GM19467 (cell line): ENCODE measurements at regions not wholly inside any gene's neighbourhood (a gene's known extent, or its start where the extent isn't known, plus 50 kb on each side); places are given as distances from the start of the nearest gene placed in this dataset.
"Not testable (repeated sequence)": the region's sequence is repeated elsewhere in the genome, so short reads cannot be mapped to it uniquely, and the experiment has no call there.

Source experiments
- ATAC-seq: cut with Tn5 transposase; IDR thresholded peaks from one replicate; pipeline ENCODE4 v1.9.1; 2021; ENCODE audit warnings: mild to moderate bottlenecking, moderate library complexity; ENCODE audit not compliant: unreplicated experiment

- ATAC-seq, result no peak
Measured at GRCh38 chr2:156915332-156915731, 342.2 kb upstream of the GALNT5 start.

- ATAC-seq, result no peak
Measured at GRCh38 chr2:156918410-156918809, 339.1 kb upstream of the GALNT5 start.

DNA sequence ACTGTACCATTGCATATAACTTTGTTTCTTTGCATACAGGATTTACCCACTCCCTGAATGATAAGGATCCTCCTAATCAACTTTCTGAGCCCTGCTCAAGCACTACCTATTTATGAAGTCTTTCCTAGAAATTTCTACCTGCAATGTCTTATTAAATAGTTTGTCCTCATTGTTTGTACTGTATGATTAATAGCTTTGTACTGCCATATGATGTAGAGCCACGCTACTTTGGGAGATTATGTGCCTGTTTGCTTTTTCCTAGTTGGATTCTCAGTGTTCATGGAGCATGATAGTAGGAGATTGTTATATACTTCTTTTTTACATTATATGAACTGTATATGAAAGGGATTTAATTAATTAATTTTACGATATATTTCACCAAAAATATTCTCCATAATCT lies 327.1 kb upstream of the GALNT5 start:
- ATAC-seq, result no peak

- ATAC-seq, result no peak
Measured at GRCh38 chr2:156933645-156934225, 323.8 kb upstream of the GALNT5 start.

DNA sequence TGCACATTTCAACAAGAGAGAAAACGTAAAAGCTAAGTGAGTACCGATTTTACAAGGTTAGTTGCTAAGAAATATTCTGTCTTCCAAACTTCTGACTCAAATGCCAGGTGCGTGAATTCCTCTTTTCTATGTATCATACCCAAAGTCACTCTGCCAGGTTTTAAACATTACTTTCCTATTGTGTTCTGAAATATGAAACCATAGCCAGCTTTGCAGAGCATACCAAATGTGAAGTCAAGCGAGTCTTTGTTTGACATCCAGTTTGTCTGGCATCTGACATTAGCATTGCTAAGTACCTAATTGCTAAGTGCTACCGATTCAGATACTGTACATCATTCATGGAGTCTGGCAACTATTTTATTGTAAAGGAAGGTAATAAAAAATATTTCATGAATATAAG lies 321.9 kb upstream of the GALNT5 start:
- no peak for ATAC-seq

DNA sequence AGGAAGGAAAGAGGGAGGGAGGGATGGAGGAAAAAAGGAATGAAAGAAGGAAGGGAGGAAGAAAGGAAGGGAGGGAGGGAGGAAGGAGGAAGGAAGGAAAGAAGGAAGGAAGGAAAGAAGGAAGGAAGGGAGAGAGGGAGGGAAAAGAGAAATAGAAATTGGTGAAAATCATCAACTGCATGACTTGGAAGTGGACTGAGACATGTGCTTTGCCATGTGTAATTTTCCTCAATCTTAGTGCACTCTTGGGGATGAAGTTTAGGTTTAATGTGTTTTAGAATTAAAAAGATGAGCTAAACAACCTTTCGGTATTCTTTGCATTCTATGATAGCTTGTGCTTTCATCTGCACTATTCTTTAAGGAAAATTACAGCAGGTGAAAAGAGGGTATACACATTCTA lies 320.1 kb upstream of the GALNT5 start:
- no peak for ATAC-seq

GRCh38 chr2:156944871-156945270 lies 312.6 kb upstream of the GALNT5 start:
- ATAC-seq, result no peak

DNA sequence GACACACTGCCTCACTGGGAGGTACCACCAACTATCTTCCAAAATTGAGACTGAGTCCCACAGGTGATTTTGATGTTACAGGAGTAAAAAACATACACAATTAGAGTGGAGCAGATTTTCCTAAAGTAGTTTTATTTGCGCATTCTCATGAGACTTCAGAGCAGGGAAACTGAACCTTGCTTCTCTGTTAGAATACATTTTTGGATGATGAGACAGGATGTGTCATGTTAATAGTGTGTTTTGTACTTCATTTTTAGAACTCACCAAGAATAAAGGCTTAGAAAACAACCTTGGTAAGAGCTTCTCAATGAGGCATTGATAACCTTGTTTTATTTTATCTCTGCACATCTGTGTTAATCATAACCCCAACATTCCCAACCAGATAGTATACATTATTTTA lies 310.2 kb upstream of the GALNT5 start:
- ATAC-seq, result no peak

DNA sequence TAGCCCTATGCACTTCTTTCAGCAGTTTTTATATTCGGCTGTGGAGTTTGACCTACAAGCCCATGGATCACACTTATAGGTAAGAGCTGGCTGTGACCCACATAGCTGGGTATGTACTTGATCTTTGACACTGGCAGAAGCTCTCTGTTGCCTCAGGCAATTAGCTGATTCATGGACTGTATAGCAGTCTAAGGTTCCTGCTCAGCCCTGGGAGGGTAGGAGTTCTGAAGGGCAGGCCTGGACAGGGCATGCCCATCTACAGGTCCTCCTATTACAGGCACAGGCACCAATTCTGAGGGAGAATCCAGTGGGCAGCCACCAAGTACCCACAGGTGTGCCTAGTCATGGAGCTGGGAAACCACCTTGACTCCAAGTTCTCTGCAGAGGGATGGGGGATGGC lies 301.8 kb upstream of the GALNT5 start:
- no peak for ATAC-seq

GRCh38 chr2:156956161-156956560 lies 301.3 kb upstream of the GALNT5 start:
- no peak for ATAC-seq

DNA sequence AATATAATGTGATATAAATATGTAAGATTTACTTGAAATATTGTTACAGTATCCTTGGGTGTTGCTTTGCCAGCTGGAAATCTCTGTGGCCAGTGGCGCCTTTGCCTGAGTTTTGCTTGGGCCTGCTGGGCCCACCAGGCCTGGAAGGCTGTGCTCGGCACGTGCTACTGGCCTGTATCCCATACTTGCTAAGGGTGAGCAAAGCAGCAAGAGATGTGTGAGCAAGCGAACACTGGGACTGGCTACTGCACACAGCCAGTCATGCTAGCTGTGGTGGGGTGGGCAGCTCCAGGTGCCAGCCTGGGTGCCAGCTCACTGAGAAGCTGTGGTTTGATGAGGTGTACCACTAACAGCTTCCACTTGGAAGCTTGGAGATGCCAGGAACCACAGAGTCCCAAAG lies 299.1 kb upstream of the GALNT5 start:
- ATAC-seq, result no peak

DNA sequence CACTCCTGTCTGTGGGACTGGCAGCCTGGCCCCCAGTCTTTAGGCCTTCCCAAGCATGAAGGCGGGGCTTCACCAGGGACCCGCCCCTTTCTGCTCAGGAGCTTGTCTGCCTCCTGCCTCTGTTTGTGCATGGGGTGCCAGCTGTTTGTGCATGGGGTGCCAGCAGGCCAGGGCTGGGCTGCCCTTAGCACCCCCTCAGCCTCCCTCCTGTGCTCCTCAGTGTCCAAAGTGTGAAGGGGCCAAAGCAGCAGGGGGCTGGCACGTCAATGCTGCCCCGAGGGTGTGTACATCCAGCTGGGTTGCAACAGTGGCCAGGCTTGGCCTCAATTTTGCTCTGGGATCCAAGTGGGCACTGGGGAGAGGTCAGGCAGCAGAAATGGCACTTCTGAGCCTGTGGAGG lies 298.0 kb upstream of the GALNT5 start:
- no peak for ATAC-seq

DNA sequence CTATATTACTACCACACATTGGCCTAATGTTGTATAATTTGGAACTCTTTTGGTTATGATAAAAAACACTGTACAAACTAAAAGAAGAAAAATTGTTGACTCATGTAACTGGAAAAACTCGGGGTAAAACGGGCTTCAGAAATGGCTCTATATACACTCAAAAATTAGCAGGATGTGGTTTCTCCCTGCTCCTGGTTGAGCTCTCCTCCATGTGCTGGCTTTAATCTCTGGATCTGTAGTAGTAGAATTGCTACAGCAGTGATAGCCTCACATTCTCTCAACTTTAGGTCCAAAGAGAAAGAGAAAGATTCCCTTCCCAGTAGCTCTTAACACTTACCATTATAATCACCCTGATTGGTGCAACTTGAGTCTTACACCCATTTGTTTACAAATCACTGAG lies 274.9 kb upstream of the GALNT5 start:
- ATAC-seq, result no peak

GRCh38 chr2:156986339-156986988 lies 271.0 kb upstream of the GALNT5 start:
- no peak for ATAC-seq

GRCh38 chr2:156999661-157000060 lies 257.8 kb upstream of the GALNT5 start:
- ATAC-seq, result no peak

DNA sequence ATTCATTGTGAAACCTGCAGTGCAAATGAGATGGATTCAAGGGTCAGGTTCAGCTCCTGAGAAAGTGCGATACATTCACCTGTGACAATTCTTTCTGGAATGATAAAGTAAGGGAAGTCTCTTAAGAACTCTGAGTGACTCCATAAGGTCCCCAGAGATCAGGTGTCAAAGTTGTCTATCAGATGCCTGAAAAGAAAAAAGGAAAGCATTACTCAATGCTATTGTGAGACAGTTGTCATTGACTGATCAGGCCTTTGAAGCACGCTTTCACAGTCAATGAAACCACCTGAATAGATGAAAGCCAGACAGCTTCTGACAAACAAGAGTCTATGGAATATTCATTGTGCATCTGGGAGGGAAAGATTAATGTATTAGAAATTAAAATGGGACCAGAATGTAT lies 252.7 kb upstream of the GALNT5 start:
- no peak for ATAC-seq

GRCh38 chr2:157015015-157015575 lies 242.4 kb upstream of the GALNT5 start:
- ATAC-seq, result no peak

GRCh38 chr2:157023264-157023663 lies 234.2 kb upstream of the GALNT5 start:
- ATAC-seq, result not testable (repeated sequence)

GRCh38 chr2:157024129-157024528 lies 233.4 kb upstream of the GALNT5 start:
- no peak for ATAC-seq

- no peak for ATAC-seq
Measured at GRCh38 chr2:157032017-157032416, 225.5 kb upstream of the GALNT5 start.

DNA sequence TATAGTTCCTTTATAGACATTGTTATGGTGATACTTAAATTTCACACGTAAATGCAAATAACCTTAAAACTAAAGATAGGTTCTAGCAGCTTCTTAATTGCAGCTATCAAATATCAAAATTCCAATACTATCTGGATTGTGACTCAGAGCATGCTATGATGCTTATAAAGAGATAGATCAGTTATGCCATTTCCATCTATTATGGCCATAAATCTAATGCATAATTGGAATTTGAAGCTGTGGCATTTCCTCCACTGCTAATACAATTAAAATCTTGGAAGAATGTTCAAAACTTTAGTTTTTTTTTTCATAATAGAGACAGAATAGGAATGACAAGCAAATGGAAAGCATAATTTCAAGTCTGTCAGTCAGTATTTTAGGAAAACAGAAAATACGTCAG lies 220.8 kb upstream of the GALNT5 start:
- ATAC-seq, result no peak

- no peak for ATAC-seq
Measured at GRCh38 chr2:157043786-157044185, 213.7 kb upstream of the GALNT5 start.

DNA sequence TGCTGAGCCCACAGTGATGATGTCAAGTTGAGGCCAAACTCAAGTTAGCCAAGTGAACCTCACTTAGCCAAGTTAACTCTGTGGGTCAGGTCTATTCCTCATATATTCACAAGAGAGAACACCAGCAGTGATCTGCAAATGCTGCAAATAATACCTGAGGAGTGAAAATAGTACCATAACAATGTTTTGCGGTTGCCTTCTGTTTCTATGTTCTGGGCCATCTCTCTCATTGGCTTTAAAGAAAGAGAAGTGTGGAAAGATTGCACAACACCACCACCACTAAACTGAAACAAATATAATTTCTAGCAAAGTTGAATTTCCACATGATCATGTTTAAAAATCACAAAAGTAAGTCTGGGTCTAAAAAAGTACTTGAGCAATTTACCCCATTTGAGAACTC lies 211.1 kb upstream of the GALNT5 start:
- ATAC-seq, result no peak
